HG02852 (cell line): ENCODE measurements at regions not wholly inside any gene's neighbourhood (a gene's known extent, or its start where the extent isn't known, plus 50 kb on each side); places are given as distances from the start of the nearest gene placed in this dataset.

Experiments used
- ATAC-seq: cut with Tn5 transposase; IDR thresholded peaks from one replicate; pipeline ENCODE4 v1.9.1; 2021; ENCODE audit warnings: mild to moderate bottlenecking, moderate library complexity; ENCODE audit not compliant: unreplicated experiment

- no peak for ATAC-seq
Measured at GRCh38 chr2:220151341-220151740, 523.9 kb downstream of the SLC4A3 start.

GRCh38 chr2:220152281-220152935 lies 525.0 kb downstream of the SLC4A3 start:
- ATAC-seq = no peak

GRCh38 chr2:220153118-220153517 lies 525.7 kb downstream of the SLC4A3 start:
- no peak for ATAC-seq

DNA sequence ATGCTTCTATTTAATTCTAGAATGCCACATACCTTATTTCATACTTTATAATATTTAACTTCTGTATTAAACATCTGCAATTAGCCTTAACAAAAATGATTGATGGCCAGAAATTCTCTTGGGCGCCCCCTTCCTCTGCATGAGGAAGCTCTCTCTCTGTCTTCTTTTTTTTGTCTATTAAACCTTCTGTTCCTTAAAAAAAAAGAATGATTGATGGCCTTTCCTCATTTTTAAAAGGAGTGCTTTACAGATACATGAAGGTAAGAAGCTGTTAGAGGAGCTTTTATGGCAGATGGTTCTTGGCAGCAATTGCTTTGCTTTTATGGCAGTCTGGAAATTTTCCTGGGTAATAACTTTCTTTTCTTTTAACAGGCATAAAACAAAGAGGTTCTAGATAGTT lies 526.9 kb downstream of the SLC4A3 start:
- no peak for ATAC-seq

GRCh38 chr2:220157312-220157711 lies 529.9 kb downstream of the SLC4A3 start:
- ATAC-seq = no peak

DNA sequence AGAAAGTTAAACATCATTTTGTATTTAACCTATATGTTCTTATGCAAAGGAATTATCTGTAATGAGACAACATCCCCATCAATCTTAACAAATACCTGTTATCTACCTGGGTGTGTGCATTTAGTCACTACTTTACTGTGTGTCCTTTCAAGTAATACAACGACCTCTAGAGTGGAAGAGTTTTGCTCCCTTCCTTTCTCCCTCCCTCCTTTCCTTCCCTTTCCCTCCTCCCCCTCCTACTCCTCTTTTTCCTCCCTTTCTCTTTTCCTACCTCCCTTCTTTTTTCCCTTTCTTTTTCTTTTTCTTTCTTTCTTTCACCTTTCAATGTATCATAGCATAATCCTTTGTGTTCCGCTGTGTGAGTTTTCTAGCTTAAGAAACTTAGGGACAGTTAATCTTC lies 532.3 kb downstream of the SLC4A3 start:
- ATAC-seq = no peak

DNA sequence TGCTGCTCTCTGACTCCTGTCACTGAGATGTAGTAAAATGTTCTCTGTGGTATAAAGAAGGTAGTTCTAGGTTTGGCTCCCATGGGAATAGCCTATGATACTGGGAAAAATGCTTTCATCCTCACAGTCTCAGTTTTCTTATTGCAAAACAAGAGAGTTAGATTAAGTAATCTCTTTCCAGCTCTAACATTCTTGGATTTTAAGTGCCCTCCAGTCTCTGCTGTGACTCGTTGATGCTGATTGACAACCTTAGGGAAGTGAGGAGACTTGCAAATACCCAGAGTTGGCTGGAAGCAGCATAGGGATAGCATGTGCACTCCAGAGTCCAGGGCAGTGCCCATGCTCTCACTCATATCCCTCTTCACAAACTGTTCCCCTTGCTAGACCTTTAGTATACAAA lies 534.9 kb downstream of the SLC4A3 start:
- no peak for ATAC-seq

GRCh38 chr2:220163486-220163885 lies 536.1 kb downstream of the SLC4A3 start:
- no peak for ATAC-seq

- ATAC-seq = no peak
Measured at GRCh38 chr2:220165401-220165800, 538.0 kb downstream of the SLC4A3 start.

GRCh38 chr2:220166616-220167015 lies 539.2 kb downstream of the SLC4A3 start:
- no peak for ATAC-seq

DNA sequence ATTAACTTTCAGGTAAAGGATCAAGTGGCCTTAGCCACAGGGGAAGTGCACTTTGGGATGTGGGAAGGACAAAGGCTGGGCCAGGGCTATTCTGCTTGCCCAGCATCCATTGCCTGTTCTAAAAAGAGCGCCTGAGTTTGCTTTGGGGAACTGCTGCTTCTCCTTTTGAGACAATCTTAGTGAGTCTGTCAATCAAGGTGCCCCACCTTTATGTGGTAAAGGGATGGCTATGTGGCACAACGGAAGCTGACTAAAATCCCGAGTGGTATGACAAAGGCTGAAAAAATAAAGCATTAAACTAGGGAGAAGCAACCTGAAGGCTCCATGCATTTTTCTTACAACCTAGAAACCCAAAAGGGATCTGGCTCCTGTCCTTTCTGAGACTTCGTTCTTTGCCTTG lies 540.5 kb downstream of the SLC4A3 start:
- no peak for ATAC-seq

GRCh38 chr2:220168891-220169546 lies 541.6 kb downstream of the SLC4A3 start:
- ATAC-seq = no peak

DNA sequence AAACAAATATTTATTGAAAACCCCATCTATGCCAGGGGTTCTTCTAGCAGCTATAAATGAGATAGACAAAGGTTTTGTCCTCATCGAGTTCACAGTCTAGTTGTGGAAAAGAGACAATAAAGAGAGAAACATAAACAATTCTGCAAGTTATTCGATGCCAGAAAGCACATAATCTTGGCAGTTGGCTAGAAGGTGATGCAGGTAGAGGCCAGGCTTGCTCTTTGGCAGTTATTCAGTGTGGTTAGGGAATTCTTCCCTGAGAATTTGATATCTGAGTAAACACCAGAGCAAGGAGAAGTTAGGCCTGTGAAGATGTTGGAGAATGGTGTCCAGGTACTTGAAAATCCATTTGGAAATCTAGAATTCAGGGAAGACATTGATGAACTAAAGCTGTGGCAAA lies 547.4 kb downstream of the SLC4A3 start:
- ATAC-seq = no peak

- no peak for ATAC-seq
Measured at GRCh38 chr2:220175967-220176366, 548.5 kb downstream of the SLC4A3 start.

GRCh38 chr2:220178991-220179695 lies 551.7 kb downstream of the SLC4A3 start:
- ATAC-seq = no peak

DNA sequence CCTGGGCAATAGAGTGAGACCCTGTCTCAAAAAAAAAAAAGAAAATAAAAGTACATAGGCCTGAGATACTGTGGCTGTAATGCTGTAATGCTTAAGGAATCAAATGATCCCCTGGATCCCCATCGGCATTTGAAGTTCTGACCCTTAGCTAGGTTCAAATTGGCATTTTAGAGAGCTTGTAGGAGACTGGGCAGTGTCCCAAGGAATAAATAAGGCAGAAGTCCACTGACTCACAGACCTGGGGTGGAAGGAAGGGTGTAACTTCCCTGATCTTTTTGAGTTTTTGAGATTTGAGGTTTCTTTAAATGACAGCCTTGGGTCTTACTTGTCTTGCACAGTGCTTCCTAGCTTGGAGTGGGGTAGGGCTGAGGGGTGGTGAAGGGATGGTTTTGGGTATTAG lies 553.7 kb downstream of the SLC4A3 start:
- no peak for ATAC-seq

DNA sequence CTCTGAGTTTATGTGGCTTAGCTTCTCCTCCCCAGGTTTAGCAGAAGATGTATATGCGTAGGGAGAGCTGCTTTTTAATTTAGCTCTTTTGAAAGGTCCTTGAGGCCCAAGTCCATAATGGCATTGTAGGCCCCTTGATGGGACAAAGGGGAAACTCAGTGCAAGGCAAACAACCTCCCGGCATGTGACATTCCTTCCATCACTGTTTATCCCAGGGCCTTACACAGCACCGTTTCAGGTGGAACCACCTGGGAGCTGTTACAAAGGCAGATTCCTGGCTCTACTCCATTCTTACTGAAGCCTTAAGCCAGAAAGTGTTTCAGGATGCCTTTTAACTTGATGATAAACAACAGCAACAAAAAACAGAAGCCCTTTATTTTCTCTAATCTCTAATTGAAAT lies 555.4 kb downstream of the SLC4A3 start:
- ATAC-seq = no peak

- no peak for ATAC-seq
Measured at GRCh38 chr2:220185766-220186305, 558.4 kb downstream of the SLC4A3 start.

- ATAC-seq = no peak
Measured at GRCh38 chr2:220188031-220188430, 560.6 kb downstream of the SLC4A3 start.

DNA sequence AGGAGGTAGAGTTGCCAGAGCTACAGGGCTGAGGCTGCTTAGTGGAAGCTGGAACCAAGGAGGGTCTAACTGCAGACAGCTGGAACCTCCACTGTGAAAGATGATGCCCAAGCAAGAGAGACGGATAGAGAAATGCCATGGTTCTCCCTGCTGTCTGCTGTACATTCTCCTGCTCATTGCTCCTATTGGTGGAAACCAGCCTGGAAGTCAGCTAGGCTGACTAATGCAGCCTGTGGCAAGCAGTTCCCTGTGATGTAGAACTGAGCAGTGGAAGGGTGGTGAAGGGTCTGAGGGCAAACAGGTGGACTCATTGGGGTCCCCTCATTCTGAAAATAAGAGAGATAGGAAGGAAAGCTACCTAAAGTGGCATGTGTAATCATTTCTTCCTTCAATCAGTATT lies 563.6 kb downstream of the SLC4A3 start:
- ATAC-seq = no peak

DNA sequence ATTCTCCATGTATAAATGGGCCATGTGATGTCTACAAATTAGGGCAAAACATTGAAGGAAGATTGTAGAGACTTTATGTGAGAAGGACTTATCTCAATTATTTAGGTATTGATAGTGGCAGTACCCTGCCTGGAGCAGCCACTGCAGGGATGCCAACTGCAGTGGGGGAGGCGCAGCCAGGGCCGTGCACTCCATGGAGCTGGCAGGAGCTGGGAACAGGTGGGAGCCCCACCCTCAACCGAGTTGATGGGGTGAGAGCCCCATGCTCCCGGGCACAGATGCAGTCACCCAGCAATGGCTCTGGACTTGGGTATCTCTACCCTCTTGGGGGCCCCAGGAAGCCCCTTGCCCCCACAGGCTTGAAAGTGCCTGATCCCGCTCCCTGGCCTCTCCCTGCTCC lies 564.3 kb downstream of the SLC4A3 start:
- ATAC-seq = no peak
